Peyer's patch (tissue), 4 donors: ENCODE measurements at regions not wholly inside any gene's neighbourhood (a gene's known extent, or its start where the extent isn't known, plus 50 kb on each side); places are given as distances from the start of the nearest gene placed in this dataset.

Experiments used
- POLR2A ChIP-seq, 2 donors: fragments of 450-650 bp; IDR thresholded peaks; one replicate each; pipeline ENCODE4 v1.5.1; 2017; ENCODE audit warnings: antibody characterized with exemption in 2 of 2, mild to moderate bottlenecking in 2 of 2, moderate library complexity in 2 of 2
- TF ChIP-seq, protein P1 (sequence below), 6 experiments: fragments of 450-650 bp in 4 of 6; fragments of 200-600 bp in 2 of 6; sonication (generic) in 1 of 6; IDR thresholded peaks; one replicate each; pipeline ENCODE4 v1.5.1; 2017 to 2019; ENCODE audit warnings: antibody characterized with exemption in 6 of 6, mild to moderate bottlenecking in 3 of 6, moderate library complexity in 1 of 6

DNA sequence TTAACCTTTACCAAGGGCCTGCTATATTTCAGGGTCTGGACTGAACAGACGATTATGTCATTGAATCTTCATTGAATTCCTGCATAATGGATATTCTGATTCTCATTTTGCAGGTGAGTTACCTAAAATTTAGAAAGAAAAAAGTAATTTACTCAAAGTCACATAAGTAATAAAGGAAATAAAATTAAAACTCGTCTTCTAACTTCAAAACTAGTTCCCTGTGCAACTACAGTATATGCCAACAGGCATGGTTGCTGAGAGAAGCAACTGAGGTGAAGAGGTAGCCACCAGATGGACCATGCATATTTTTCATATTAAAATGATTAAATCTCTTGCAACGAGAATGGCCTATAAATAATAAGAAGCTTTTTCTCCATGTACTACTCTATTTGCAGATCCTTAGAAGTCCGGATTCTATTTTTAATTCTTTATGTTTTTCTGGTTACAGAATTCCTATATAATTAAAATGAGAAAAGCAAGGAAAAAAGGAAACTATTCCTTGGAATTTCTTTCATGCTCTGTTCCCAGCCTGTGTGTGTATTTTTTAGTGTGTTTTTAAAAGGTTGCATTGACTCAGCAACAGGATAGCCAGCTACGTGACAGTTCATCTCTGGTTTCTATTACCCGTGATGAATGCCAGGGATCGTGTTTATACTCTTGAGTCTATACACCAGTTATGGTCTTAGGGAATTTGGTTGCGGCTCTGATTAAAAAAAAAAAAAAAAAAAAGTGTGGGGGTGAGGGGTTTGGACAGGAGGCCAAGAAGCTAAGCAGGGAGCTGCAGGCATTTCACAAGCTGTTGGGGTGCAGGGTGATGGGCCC, 186.8 kb downstream of the ETS1 start:
- TF ChIP-seq, protein P1, sequence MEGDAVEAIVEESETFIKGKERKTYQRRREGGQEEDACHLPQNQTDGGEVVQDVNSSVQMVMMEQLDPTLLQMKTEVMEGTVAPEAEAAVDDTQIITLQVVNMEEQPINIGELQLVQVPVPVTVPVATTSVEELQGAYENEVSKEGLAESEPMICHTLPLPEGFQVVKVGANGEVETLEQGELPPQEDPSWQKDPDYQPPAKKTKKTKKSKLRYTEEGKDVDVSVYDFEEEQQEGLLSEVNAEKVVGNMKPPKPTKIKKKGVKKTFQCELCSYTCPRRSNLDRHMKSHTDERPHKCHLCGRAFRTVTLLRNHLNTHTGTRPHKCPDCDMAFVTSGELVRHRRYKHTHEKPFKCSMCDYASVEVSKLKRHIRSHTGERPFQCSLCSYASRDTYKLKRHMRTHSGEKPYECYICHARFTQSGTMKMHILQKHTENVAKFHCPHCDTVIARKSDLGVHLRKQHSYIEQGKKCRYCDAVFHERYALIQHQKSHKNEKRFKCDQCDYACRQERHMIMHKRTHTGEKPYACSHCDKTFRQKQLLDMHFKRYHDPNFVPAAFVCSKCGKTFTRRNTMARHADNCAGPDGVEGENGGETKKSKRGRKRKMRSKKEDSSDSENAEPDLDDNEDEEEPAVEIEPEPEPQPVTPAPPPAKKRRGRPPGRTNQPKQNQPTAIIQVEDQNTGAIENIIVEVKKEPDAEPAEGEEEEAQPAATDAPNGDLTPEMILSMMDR (IDR thresholded peaks at IDR 0.05), result no peak
- TF ChIP-seq POLR2A (IDR thresholded peaks at IDR 0.05), result no peak
